Caco-2 (cell line): ENCODE measurements at regions not wholly inside any gene's neighbourhood (a gene's known extent, or its start where the extent isn't known, plus 50 kb on each side); places are given as distances from the start of the nearest gene placed in this dataset.

Experiments used
- BruUV-seq: library from RNA; stranded (reverse); fragments of 400-500 nt; replicated peaks from 2 replicates; lab custom pipeline; 2021; lab: Mats Ljungman, UMichigan
- CTCF ChIA-PET: fragments of 300-600 bp; sonication (Branson Sonifier 250); formaldehyde crosslinking; loops from one replicate; lab custom pipeline; 2022; ENCODE audit warnings: antibody characterized with exemption; lab: Charles Lee
- POLR2A ChIA-PET: fragments of 300-600 bp; sonication (Branson Sonifier 250); formaldehyde crosslinking; loops from one replicate; lab custom pipeline; 2022; ENCODE audit warnings: antibody characterized with exemption; lab: Charles Lee
- DNase-seq, 2 experiments: peaks; one replicate each; pipeline versions ENCODE4 v3.0.0 to v3.0.0-alpha.2; 2020 to 2022
- H3K27me3 ChIP-seq: replicated peaks from 2 replicates; pipeline ENCODE4 v1.6.0; 2011; ENCODE audit warnings: low read length; ENCODE audit not compliant: control insufficient read depth, insufficient read depth
- H3K36me3 ChIP-seq: 2 replicates; pipeline ENCODE4 v1.5.1; 2011; ENCODE audit warnings: low read length; ENCODE audit not compliant: control insufficient read depth, insufficient read depth
- H3K4me1 ChIP-seq: fragments of 250-450 bp; sonication (Bioruptor Pico); 2 replicates; pipeline ENCODE4 v1.5.1; 2020; ENCODE audit warnings: mild to moderate bottlenecking
- H3K4me3 ChIP-seq: 2 replicates; pipeline ENCODE4 v1.5.1; 2011; ENCODE audit warnings: low read depth, mild to moderate bottlenecking, control low read depth, low read length
- H3K9me3 ChIP-seq: fragments of 250-450 bp; sonication (Bioruptor Pico); 2 replicates; pipeline ENCODE4 v1.5.1; 2020; ENCODE audit warnings: mild to moderate bottlenecking, moderate library complexity
- H3K27ac Mint-ChIP-seq: one replicate; pipeline ENCODE4 v1.8.0; 2022; ENCODE audit warnings: mixed read lengths; ENCODE audit not compliant: unreplicated experiment
- H3K27me3 Mint-ChIP-seq: one replicate; pipeline ENCODE4 v1.8.0; 2022; ENCODE audit warnings: mixed read lengths; ENCODE audit not compliant: insufficient read depth, unreplicated experiment
- H3K36me3 Mint-ChIP-seq: one replicate; pipeline ENCODE4 v1.8.0; 2022; ENCODE audit warnings: mild to moderate bottlenecking, mixed read lengths; ENCODE audit not compliant: insufficient read depth, unreplicated experiment
- H3K4me1 Mint-ChIP-seq: one replicate; pipeline ENCODE4 v1.8.0; 2022; ENCODE audit warnings: low read depth, mixed read lengths; ENCODE audit not compliant: unreplicated experiment
- H3K4me3 Mint-ChIP-seq: one replicate; pipeline ENCODE4 v1.8.0; 2022; ENCODE audit warnings: mild to moderate bottlenecking, moderate library complexity, mixed read lengths; ENCODE audit not compliant: unreplicated experiment
- H3K9me3 Mint-ChIP-seq: one replicate; pipeline ENCODE4 v1.8.0; 2022; ENCODE audit warnings: mixed read lengths; ENCODE audit not compliant: unreplicated experiment
- intact Hi-C: fragments of 100-400 bp; cut with micrococcal nuclease; formaldehyde crosslinking; loops from one replicate; pipeline ENCODE4 v1.10.0; 2022; ENCODE audit not compliant: unreplicated experiment
- TF ChIP-seq, protein P1 (sequence below), 2 experiments: fragments of 200-600 bp in 1 of 2; IDR thresholded peaks; 1 replicate in 1 of 2; 2 replicates in 1 of 2; pipeline versions ENCODE4 v1.5.1 to v1.8.0; 2011 to 2022; ENCODE audit warnings: antibody characterized with exemption in 1 of 2, control low read depth in 1 of 2, inconsistent platforms in 1 of 2, low read depth in 1 of 2, low read length in 1 of 2, mild to moderate bottlenecking in 1 of 2, moderate library complexity in 1 of 2; ENCODE audit not compliant: insufficient read depth in 1 of 2, severe bottlenecking in 1 of 2, unreplicated experiment in 1 of 2

GRCh38 chr2:117299451-117299850, 515.0 kb upstream of the DDX18 start:
- no peaks in the 10 kb centered on the region for H3K4me1 ChIP-seq
- ChIA-PET CTCF (no interaction called here), POLR2A (no interaction called here)
- H3K4me3 Mint-ChIP-seq, result no peak overlapping the region
- peaks cover 4% of the 10 kb centered on the region for H3K27me3 Mint-ChIP-seq
- no peak overlapping the region for H3K4me3 ChIP-seq
- H3K9me3 Mint-ChIP-seq, result no peaks in the 10 kb centered on the region
- intact Hi-C loops, result no loop called here
- no peaks in the 10 kb centered on the region for H3K9me3 ChIP-seq
- H3K27ac Mint-ChIP-seq, result no peak overlapping the region
- no peaks in the 10 kb centered on the region for H3K36me3 ChIP-seq
- BruUV-seq, result no TSS peak
- TF ChIP-seq, protein P1, sequence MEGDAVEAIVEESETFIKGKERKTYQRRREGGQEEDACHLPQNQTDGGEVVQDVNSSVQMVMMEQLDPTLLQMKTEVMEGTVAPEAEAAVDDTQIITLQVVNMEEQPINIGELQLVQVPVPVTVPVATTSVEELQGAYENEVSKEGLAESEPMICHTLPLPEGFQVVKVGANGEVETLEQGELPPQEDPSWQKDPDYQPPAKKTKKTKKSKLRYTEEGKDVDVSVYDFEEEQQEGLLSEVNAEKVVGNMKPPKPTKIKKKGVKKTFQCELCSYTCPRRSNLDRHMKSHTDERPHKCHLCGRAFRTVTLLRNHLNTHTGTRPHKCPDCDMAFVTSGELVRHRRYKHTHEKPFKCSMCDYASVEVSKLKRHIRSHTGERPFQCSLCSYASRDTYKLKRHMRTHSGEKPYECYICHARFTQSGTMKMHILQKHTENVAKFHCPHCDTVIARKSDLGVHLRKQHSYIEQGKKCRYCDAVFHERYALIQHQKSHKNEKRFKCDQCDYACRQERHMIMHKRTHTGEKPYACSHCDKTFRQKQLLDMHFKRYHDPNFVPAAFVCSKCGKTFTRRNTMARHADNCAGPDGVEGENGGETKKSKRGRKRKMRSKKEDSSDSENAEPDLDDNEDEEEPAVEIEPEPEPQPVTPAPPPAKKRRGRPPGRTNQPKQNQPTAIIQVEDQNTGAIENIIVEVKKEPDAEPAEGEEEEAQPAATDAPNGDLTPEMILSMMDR (IDR thresholded peaks at IDR 0.05; ENCODE audit: insufficient read depth in 1 of 2, low read depth in 1 of 2, low read length in 1 of 2, severe bottlenecking in 1 of 2, unreplicated experiment in 1 of 2), result no peak
- no peak for DNase-seq
- no peaks in the 10 kb centered on the region for H3K36me3 Mint-ChIP-seq
- H3K4me1 Mint-ChIP-seq, result no peaks in the 10 kb centered on the region
- H3K27me3 ChIP-seq, result no peaks in the 10 kb centered on the region; the same call in 1 of the 2 replicates

DNA sequence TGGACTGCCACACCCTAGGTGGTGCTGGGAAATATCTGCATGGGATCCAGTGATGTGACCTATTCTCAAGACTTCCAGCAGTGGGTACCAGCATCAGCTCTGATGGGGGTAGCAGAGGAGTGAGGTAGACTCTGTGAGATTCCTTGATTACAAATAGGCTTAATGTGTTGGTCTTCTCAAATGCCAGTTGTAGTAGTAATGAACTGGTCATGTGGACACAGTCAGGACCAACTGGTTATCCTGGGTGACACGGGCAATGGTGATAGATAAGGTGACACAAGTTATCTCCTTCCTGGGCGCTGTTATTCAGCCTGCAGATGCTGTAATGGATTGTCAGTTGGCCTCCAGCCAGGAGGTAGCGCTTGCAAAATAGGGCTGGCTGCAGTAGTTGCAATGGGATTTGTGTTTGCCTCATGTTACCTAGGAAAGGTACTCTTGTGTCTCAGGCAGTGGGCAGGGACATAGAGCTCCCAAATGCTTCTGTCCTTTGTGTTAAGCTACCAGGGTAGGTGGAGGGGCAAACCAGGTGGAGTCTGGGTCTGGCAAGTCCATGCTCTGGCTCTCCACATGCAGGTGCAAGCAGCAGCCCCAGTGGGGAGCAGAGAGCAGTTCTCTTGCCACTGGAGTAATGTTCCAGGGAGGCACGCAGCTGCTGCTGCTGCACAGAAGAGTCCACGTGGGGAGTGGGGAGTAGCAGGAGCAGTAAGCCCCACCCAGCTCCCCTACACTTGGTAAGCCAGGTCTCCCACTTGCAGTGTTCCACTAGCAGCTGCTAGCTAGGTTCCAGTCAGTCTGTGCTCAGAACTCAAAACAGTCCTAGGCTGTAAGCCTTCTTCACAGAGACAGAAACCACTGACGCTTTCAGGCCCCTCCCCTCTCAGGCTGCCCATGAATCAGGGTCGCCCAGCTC, 505.4 kb upstream of the DDX18 start:
- H3K27me3 ChIP-seq, result no peaks in the 10 kb centered on the region
- ChIA-PET CTCF (no interaction called here), POLR2A (no interaction called here)
- Mint-ChIP-seq H3K4me3 (no peak overlapping the region), H3K9me3 (no peaks in the 10 kb centered on the region), H3K36me3 (no peaks in the 10 kb centered on the region), H3K4me1 (no peaks in the 10 kb centered on the region), H3K27ac (no peak overlapping the region), H3K27me3 (no peaks in the 10 kb centered on the region)
- H3K36me3 ChIP-seq, result no peaks in the 10 kb centered on the region
- no peaks in the 10 kb centered on the region for H3K4me1 ChIP-seq
- H3K9me3 ChIP-seq, result no peaks in the 10 kb centered on the region
- DNase-seq, result no peak
- H3K4me3 ChIP-seq, result no peak overlapping the region
- TF ChIP-seq, protein P1 (IDR thresholded peaks at IDR 0.05; ENCODE audit: insufficient read depth in 1 of 2, low read depth in 1 of 2, low read length in 1 of 2, severe bottlenecking in 1 of 2, unreplicated experiment in 1 of 2), result no peak
- BruUV-seq, result no TSS peak
- intact Hi-C loops, result no loop called here

DNA sequence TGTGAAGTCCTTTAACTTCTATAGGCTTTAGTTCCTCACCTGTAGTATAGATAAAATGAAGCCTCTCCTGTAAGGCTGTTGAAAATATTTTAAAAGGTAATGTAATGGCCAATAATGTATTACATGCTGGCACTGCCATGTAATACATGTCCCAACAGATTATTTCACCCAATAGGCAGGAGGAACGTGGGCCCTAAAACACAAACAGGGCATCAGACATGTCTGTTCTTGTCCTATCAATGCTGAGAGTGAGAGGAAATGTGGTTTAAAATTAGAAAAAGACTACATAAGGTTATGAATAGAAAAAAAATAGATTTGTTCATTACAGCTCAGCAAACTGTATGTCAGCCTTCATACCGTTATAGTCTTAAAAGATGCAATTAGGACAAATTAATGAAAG, 492.7 kb upstream of the DDX18 start:
- no peak overlapping the region for H3K27ac Mint-ChIP-seq
- no peaks in the 10 kb centered on the region for H3K4me1 Mint-ChIP-seq
- intact Hi-C loops, result no loop called here
- Histone ChIP-seq H3K27me3 (no peaks in the 10 kb centered on the region; the same call in none of the 2 replicates), H3K4me3 (no peak overlapping the region), H3K9me3 (no peaks in the 10 kb centered on the region), H3K4me1 (no peaks in the 10 kb centered on the region), H3K36me3 (no peaks in the 10 kb centered on the region)
- POLR2A ChIA-PET, result no interaction called here
- BruUV-seq, result no TSS peak
- no peaks in the 10 kb centered on the region for H3K36me3 Mint-ChIP-seq
- H3K9me3 Mint-ChIP-seq, result no peaks in the 10 kb centered on the region
- peaks cover 20% of the 10 kb centered on the region for H3K27me3 Mint-ChIP-seq
- CTCF ChIA-PET, result no interaction called here
- TF ChIP-seq, protein P1 (IDR thresholded peaks at IDR 0.05; ENCODE audit: insufficient read depth in 1 of 2, low read depth in 1 of 2, low read length in 1 of 2, severe bottlenecking in 1 of 2, unreplicated experiment in 1 of 2), result no peak
- no peak for DNase-seq
- no peak overlapping the region for H3K4me3 Mint-ChIP-seq
